Loucy (cell line): ENCODE measurements at regions not wholly inside any gene's neighbourhood (a gene's known extent, or its start where the extent isn't known, plus 50 kb on each side); places are given as distances from the start of the nearest gene placed in this dataset.

Experiments
- H2AFZ ChIP-seq: fragments of 200-600 bp; sonication (generic); 2 replicates; pipeline ENCODE4 v1.6.0; 2016; ENCODE audit warnings: antibody characterized with exemption, mild to moderate bottlenecking, low read length, moderate library complexity
- H3F3A ChIP-seq: fragments of 200-600 bp; 2 replicates; pipeline ENCODE4 v1.6.0; 2016; ENCODE audit warnings: antibody characterized with exemption, low read depth, mild to moderate bottlenecking
- H3K27me3 ChIP-seq: fragments of 200-600 bp; sonication (generic); 2 replicates; pipeline ENCODE4 v1.6.1; 2014; ENCODE audit warnings: low read length, mild to moderate bottlenecking; ENCODE audit not compliant: insufficient read depth, poor library complexity, severe bottlenecking
- H3K36me3 ChIP-seq: fragments of 200-600 bp; sonication (generic); 2 replicates; pipeline ENCODE4 v1.6.1; 2016; ENCODE audit warnings: low read length; ENCODE audit not compliant: insufficient read depth
- H3K4me1 ChIP-seq: fragments of 200-600 bp; sonication (generic); 2 replicates; pipeline ENCODE4 v1.5.1; 2014; ENCODE audit warnings: low read length, mild to moderate bottlenecking; ENCODE audit not compliant: insufficient read depth, poor library complexity, severe bottlenecking
- H3K4me2 ChIP-seq: fragments of 200-600 bp; sonication (generic); 2 replicates; pipeline ENCODE4 v1.6.0; 2014; ENCODE audit warnings: antibody characterized with exemption, low read length, low read depth, mild to moderate bottlenecking; ENCODE audit not compliant: poor library complexity, severe bottlenecking
- H3K4me3 ChIP-seq: fragments of 200-600 bp; sonication (generic); 2 replicates; pipeline ENCODE4 v1.5.1; 2014; ENCODE audit warnings: low read length, mild to moderate bottlenecking, mixed read lengths; ENCODE audit not compliant: poor library complexity, severe bottlenecking
- H3K79me2 ChIP-seq: fragments of 200-600 bp; sonication (generic); 2 replicates; pipeline ENCODE4 v1.6.1; 2014; ENCODE audit warnings: low read length; ENCODE audit not compliant: insufficient read depth
- H3K9ac ChIP-seq: fragments of 200-600 bp; sonication (generic); 2 replicates; pipeline ENCODE4 v1.6.0; 2014; ENCODE audit warnings: mild to moderate bottlenecking, low read depth, low read length, moderate library complexity; ENCODE audit not compliant: poor library complexity, severe bottlenecking
- H3K9me2 ChIP-seq: fragments of 200-600 bp; sonication (generic); replicated peaks from 2 replicates; pipeline ENCODE4 v1.6.1; 2016; ENCODE audit warnings: low read depth, low read length, mixed read lengths
- H3K9me3 ChIP-seq: fragments of 200-600 bp; sonication (generic); 2 replicates; pipeline ENCODE4 v1.6.1; 2014; ENCODE audit warnings: mild to moderate bottlenecking, antibody characterized with exemption, low read length, low read depth; ENCODE audit not compliant: insufficient read depth
- H4K20me1 ChIP-seq: fragments of 200-600 bp; sonication (generic); 2 replicates; pipeline ENCODE4 v1.6.0; 2014; ENCODE audit warnings: antibody characterized with exemption, low read length, mild to moderate bottlenecking; ENCODE audit not compliant: insufficient read depth, poor library complexity, severe bottlenecking
- CTCF ChIP-seq: fragments of 200-600 bp; sonication (generic); conservative IDR thresholded peaks from 2 replicates; pipeline ENCODE4 v1.5.1; 2014; ENCODE audit warnings: mild to moderate bottlenecking, antibody characterized with exemption, low read length
- EZH2phosphoT487 ChIP-seq: fragments of 200-600 bp; IDR thresholded peaks from 2 replicates; pipeline ENCODE4 v1.6.1; 2018; ENCODE audit warnings: antibody characterized with exemption, mild to moderate bottlenecking, moderate library complexity, borderline replicate concordance

- TF ChIP-seq EZH2phosphoT487 = no peak
- no peak for TF ChIP-seq CTCF
- Histone ChIP-seq H3K79me2 (no peaks in the 10 kb centered on the region), H2AFZ (no peak overlapping the region), H3K4me2 (no peak overlapping the region), H4K20me1 (no peaks in the 10 kb centered on the region), H3K9me2 (no peaks in the 10 kb centered on the region), H3K4me3 (no peak overlapping the region), H3K4me1 (no peaks in the 10 kb centered on the region), H3K9me3 (no peaks in the 10 kb centered on the region), H3K9ac (no peak overlapping the region), H3K27me3 (no peaks in the 10 kb centered on the region), H3F3A (no peaks in the 10 kb centered on the region), H3K36me3 (no peaks in the 10 kb centered on the region)
Measured at GRCh38 chr16:86338403-86339115, 171.8 kb upstream of the FOXF1 start.

- no peaks in the 10 kb centered on the region for H3F3A ChIP-seq
- no peaks in the 10 kb centered on the region for H3K9me3 ChIP-seq
- H3K4me3 ChIP-seq = no peak overlapping the region
- H3K4me2 ChIP-seq = no peak overlapping the region
- TF ChIP-seq EZH2phosphoT487 = no peak
- no peak for TF ChIP-seq CTCF
- no peaks in the 10 kb centered on the region for H3K79me2 ChIP-seq
- H4K20me1 ChIP-seq = no peaks in the 10 kb centered on the region
- H3K4me1 ChIP-seq = no peaks in the 10 kb centered on the region
- H3K9me2 ChIP-seq = no peaks in the 10 kb centered on the region
- H3K27me3 ChIP-seq = no peaks in the 10 kb centered on the region
- no peak overlapping the region for H2AFZ ChIP-seq
- no peak overlapping the region for H3K9ac ChIP-seq
- H3K36me3 ChIP-seq = no peaks in the 10 kb centered on the region
Measured at GRCh38 chr16:86342161-86342834, 168.0 kb upstream of the FOXF1 start.

GRCh38 chr16:86343027-86343795 is 167.1 kb upstream of the FOXF1 start:
- H4K20me1 ChIP-seq = no peaks in the 10 kb centered on the region
- H3K79me2 ChIP-seq = no peaks in the 10 kb centered on the region
- H3K9me3 ChIP-seq = no peaks in the 10 kb centered on the region
- H3F3A ChIP-seq = no peaks in the 10 kb centered on the region
- no peak overlapping the region for H3K4me2 ChIP-seq
- no peak overlapping the region for H3K9ac ChIP-seq
- no peaks in the 10 kb centered on the region for H3K4me1 ChIP-seq
- H3K27me3 ChIP-seq = no peaks in the 10 kb centered on the region
- no peaks in the 10 kb centered on the region for H3K36me3 ChIP-seq
- H3K4me3 ChIP-seq = no peak overlapping the region
- no peak overlapping the region for H2AFZ ChIP-seq
- no peaks in the 10 kb centered on the region for H3K9me2 ChIP-seq
- TF ChIP-seq CTCF (no peak), EZH2phosphoT487 (no peak)
